NCI-H1417 (cell line): ENCODE measurements at regions not wholly inside any gene's neighbourhood (a gene's known extent, or its start where the extent isn't known, plus 50 kb on each side); places are given as distances from the start of the nearest gene placed in this dataset.

Experiments
- DNase-seq, 3 experiments: peaks; one replicate each; lab custom pipeline; 2025; lab: John Stamatoyannopoulos, UW

DNA sequence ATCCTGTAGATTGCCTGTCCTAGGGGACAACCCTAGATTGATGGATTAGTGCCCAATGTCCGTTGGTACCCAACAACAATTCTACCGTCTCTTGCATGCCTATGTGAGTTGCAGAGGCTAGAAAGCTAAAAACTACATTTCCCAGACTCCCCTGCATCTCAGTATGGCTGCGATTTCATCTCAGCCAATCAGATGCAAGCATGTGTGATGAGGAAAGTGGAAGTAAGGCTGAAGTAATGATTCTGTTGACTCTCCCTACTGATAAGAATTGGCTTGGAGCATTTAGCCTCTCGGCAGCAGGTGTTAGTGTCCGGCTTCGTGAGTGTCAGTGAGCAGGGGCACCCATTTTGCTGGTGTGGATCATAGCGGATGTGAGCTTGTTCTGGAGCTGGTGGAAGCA lies 171.9 kb downstream of the FGFR2 start:
- DNase-seq = no peak
